ENCODE measurements at regions not wholly inside any gene's neighbourhood (a gene's known extent, or its start where the extent isn't known, plus 50 kb on each side); places are given as distances from the start of the nearest gene placed in this dataset.
"Not testable (repeated sequence)": the region's sequence is repeated elsewhere in the genome, so short reads cannot be mapped to it uniquely, and the experiment has no call there.

DNA sequence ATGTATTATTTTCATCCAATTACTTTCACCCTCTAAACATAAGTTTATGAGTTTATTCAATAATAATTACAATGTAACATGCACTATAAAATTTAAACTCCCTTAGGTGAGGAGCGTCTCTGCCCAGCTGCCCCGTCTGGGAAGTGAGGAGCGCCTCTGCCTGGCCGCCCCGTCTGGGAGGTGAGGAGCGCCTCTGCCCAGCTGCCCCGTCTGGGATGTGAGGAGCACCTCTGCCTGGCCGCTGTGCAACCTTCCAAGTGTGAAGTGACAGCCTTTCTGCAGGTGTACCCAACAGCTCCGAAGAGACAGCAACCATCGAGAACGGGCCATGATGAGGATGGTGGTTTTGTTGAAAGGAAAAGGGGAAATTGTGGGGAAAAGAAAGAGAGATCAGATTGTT lies 618.9 kb upstream of the GHITM start:
- not testable (repeated sequence) for H3K14ac ChIP-seq (ENCODE audit: low read length); DNase-seq; H3K79me1 ChIP-seq (ENCODE audit: low read length); H3K4me2 ChIP-seq (ENCODE audit: low read length); H3K18ac ChIP-seq (ENCODE audit: low read length); H3K9ac ChIP-seq (ENCODE audit: low read length); H3K4me3 ChIP-seq (ENCODE audit: low read depth, low read length); H2BK5ac ChIP-seq (ENCODE audit: low read depth, low read length, poor library complexity); H2BK12ac ChIP-seq (ENCODE audit: low read length); H3K9me3 ChIP-seq (ENCODE audit: insufficient read depth, low read depth, low read length); H3K27ac ChIP-seq (ENCODE audit: low read depth, low read length); H3K79me2 ChIP-seq (ENCODE audit: control insufficient read depth, insufficient read depth, low read length, poor library complexity); H3K23ac ChIP-seq (ENCODE audit: low read length); H4K8ac ChIP-seq (ENCODE audit: low read depth, low read length); H3K36me3 ChIP-seq (ENCODE audit: control insufficient read depth in 1 of 2, insufficient read depth in 2 of 2, low read length in 2 of 2); H4K12ac ChIP-seq (ENCODE audit: low read depth, low read length); H3K27me3 ChIP-seq (ENCODE audit: insufficient read depth, low read length); H3K4me1 ChIP-seq (ENCODE audit: control insufficient read depth in 1 of 2, insufficient read depth in 2 of 2, low read length in 2 of 2); H4K91ac ChIP-seq (ENCODE audit: low read depth, low read length); H2AFZ ChIP-seq (ENCODE audit: insufficient read depth, low read length, poor library complexity); H3K4ac ChIP-seq (ENCODE audit: low read depth, low read length); H2AK5ac ChIP-seq (ENCODE audit: low read length)
- WGBS (ENCODE audit: extremely low coverage, insufficient coverage, insufficient read length): 100% methylated on average over 1 of the region's 11 CpGs
- H2BK120ac ChIP-seq (ENCODE audit: insufficient read depth, low read length, poor library complexity): peak overlapping the region; percentile 11

DNA sequence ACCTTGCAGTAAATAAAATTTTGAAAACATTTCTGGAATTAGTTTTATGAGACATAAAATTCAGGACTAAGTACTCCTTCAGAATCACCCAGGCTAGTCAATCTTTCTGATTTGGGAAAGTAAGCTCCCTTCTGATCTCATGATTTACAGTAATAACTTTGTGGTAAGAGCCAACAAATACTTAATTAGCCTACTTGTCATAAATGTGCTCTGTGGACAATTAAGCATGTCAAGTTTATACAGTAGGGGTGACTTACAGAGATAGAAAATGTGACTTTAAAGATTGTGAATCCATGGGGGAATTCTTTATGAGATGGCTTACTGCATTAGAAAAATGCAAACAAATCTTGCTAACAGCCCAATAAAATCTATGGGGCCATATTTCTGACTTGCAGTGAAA lies 616.9 kb upstream of the GHITM start:
- Histone ChIP-seq H2BK5ac (ENCODE audit: low read depth, low read length, poor library complexity) (no peak overlapping the region), H3K4me3 (ENCODE audit: low read depth, low read length) (no peak overlapping the region), H3K18ac (ENCODE audit: low read length) (no peak overlapping the region), H3K4me1 (ENCODE audit: control insufficient read depth in 1 of 2, insufficient read depth in 2 of 2, low read length in 2 of 2) (peaks cover 5 to 6% of the 10 kb centered on the region in 2 experiments), H2BK12ac (ENCODE audit: low read length) (no peak overlapping the region), H3K23ac (ENCODE audit: low read length) (no peak overlapping the region), H2AK5ac (ENCODE audit: low read length) (no peak overlapping the region), H2AFZ (ENCODE audit: insufficient read depth, low read length, poor library complexity) (no peak overlapping the region), H3K79me1 (ENCODE audit: low read length) (peaks cover 16% of the 10 kb centered on the region), H3K14ac (ENCODE audit: low read length) (no peak overlapping the region), H3K36me3 (ENCODE audit: control insufficient read depth in 1 of 2, insufficient read depth in 2 of 2, low read length in 2 of 2) (no peaks in the 10 kb centered on the region), H3K4me2 (ENCODE audit: low read length) (no peak overlapping the region), H4K12ac (ENCODE audit: low read depth, low read length) (no peak overlapping the region), H3K79me2 (ENCODE audit: control insufficient read depth, insufficient read depth, low read length, poor library complexity) (no peaks in the 10 kb centered on the region), H3K27ac (ENCODE audit: low read depth, low read length) (peak overlapping the region; percentile 77), H3K9me3 (ENCODE audit: insufficient read depth, low read depth, low read length) (peaks cover 6% of the 10 kb centered on the region), H4K8ac (ENCODE audit: low read depth, low read length) (no peak overlapping the region), H3K4ac (ENCODE audit: low read depth, low read length) (no peak overlapping the region), H3K27me3 (ENCODE audit: insufficient read depth, low read length) (no peaks in the 10 kb centered on the region), H4K91ac (ENCODE audit: low read depth, low read length) (no peak overlapping the region), H2BK120ac (ENCODE audit: insufficient read depth, low read length, poor library complexity) (no peak overlapping the region), H3K9ac (ENCODE audit: low read length) (no peak overlapping the region)
- DNase-seq: no peak

DNA sequence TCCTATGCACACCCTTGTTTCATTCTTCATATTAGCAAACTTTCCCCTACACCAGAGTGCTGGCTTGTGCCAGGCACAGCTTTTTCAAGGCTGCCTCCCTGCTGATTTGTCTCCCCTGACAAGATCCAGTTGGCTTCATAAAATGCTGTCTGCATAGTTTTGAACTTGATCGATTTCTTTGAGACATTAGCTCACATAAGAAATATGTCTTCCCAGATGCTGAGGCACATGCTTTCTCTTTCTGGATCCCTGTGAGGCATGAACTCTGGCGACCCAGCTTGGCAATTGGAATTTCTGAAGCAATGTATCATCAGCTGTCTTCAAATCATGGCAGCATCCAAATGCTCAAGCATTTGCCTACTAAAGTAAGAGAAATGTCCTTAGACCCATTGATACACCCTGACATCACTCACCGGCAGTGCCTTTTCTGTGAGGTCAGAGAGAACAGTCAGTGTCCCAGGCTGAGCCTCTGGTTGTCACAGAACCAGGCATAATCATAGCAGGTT lies 616.4 kb upstream of the GHITM start:
- no peak overlapping the region for H2AK5ac ChIP-seq (ENCODE audit: low read length)
- peaks cover 6% of the 10 kb centered on the region for H3K9me3 ChIP-seq (ENCODE audit: insufficient read depth, low read depth, low read length)
- H3K18ac ChIP-seq (ENCODE audit: low read length): no peak overlapping the region
- no peak overlapping the region for H3K9ac ChIP-seq (ENCODE audit: low read length)
- no peak overlapping the region for H3K23ac ChIP-seq (ENCODE audit: low read length)
- H3K4ac ChIP-seq (ENCODE audit: low read depth, low read length): no peak overlapping the region
- no peak overlapping the region for H3K14ac ChIP-seq (ENCODE audit: low read length)
- H3K27ac ChIP-seq (ENCODE audit: low read depth, low read length): peak overlapping the region; percentile 77
- no peak overlapping the region for H3K4me3 ChIP-seq (ENCODE audit: low read depth, low read length)
- H3K79me1 ChIP-seq (ENCODE audit: low read length): peaks cover 16% of the 10 kb centered on the region
- DNase-seq: peak; percentile 65 to 81
- no peak overlapping the region for H2BK120ac ChIP-seq (ENCODE audit: insufficient read depth, low read length, poor library complexity)
- H2AFZ ChIP-seq (ENCODE audit: insufficient read depth, low read length, poor library complexity): no peak overlapping the region
- no peak overlapping the region for H4K12ac ChIP-seq (ENCODE audit: low read depth, low read length)
- H3K4me2 ChIP-seq (ENCODE audit: low read length): no peak overlapping the region
- no peaks in the 10 kb centered on the region for H3K27me3 ChIP-seq (ENCODE audit: insufficient read depth, low read length)
- no peak overlapping the region for H4K8ac ChIP-seq (ENCODE audit: low read depth, low read length)
- no peak overlapping the region for H4K91ac ChIP-seq (ENCODE audit: low read depth, low read length)
- peaks cover 5 to 6% of the 10 kb centered on the region in 2 experiments for H3K4me1 ChIP-seq (ENCODE audit: control insufficient read depth in 1 of 2, insufficient read depth in 2 of 2, low read length in 2 of 2)
- peak overlapping the region; percentile 50 for H2BK5ac ChIP-seq (ENCODE audit: low read depth, low read length, poor library complexity)
- H3K79me2 ChIP-seq (ENCODE audit: control insufficient read depth, insufficient read depth, low read length, poor library complexity): no peaks in the 10 kb centered on the region
- H2BK12ac ChIP-seq (ENCODE audit: low read length): no peak overlapping the region
- WGBS (ENCODE audit: extremely low coverage, insufficient coverage, insufficient read length): no CpG with 5 or more reads among the region's 3 CpGs
- H3K36me3 ChIP-seq (ENCODE audit: control insufficient read depth in 1 of 2, insufficient read depth in 2 of 2, low read length in 2 of 2): no peaks in the 10 kb centered on the region

DNA sequence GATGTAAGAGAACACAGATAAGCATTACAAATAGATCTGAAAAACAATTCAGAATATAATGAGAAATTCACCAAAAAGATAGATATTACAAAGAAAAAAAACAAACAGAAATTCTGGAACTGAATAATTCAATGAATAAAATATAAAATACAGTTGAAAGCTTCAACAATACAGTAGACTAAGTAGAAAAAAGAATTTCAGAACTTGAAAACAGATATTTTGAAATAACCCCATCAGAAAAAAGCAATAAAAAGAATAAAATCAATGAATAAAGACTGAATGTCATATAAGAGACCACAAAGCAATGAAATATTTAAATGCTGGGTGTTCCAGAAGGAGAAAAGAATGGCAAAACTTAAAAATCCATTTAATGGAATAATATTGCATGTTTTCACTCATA lies 611.4 kb upstream of the GHITM start:
- DNase-seq: no peak
- Histone ChIP-seq H4K12ac (ENCODE audit: low read depth, low read length) (no peak overlapping the region), H2AFZ (ENCODE audit: insufficient read depth, low read length, poor library complexity) (no peak overlapping the region)

More for the DNA sequence above, 611.4 kb upstream of the GHITM start:
- no peak overlapping the region for H2BK12ac ChIP-seq (ENCODE audit: low read length)
- H3K4ac ChIP-seq (ENCODE audit: low read depth, low read length): no peak overlapping the region
- peaks cover 13% of the 10 kb centered on the region for H3K79me1 ChIP-seq (ENCODE audit: low read length)
- H3K9me3 ChIP-seq (ENCODE audit: insufficient read depth, low read depth, low read length): peaks cover 6% of the 10 kb centered on the region
- no peak overlapping the region for H3K4me3 ChIP-seq (ENCODE audit: low read depth, low read length)
- no peak overlapping the region for H3K23ac ChIP-seq (ENCODE audit: low read length)
- H2BK120ac ChIP-seq (ENCODE audit: insufficient read depth, low read length, poor library complexity): no peak overlapping the region
- no peak overlapping the region for H2AK5ac ChIP-seq (ENCODE audit: low read length)
- H4K91ac ChIP-seq (ENCODE audit: low read depth, low read length): no peak overlapping the region
- no peak overlapping the region for H3K9ac ChIP-seq (ENCODE audit: low read length)
- H2BK5ac ChIP-seq (ENCODE audit: low read depth, low read length, poor library complexity): no peak overlapping the region
- no peaks in the 10 kb centered on the region for H3K27me3 ChIP-seq (ENCODE audit: insufficient read depth, low read length)
- no peak overlapping the region for H4K8ac ChIP-seq (ENCODE audit: low read depth, low read length)
- no peak overlapping the region for H3K27ac ChIP-seq (ENCODE audit: low read depth, low read length)
- no peaks in the 10 kb centered on the region for H3K36me3 ChIP-seq (ENCODE audit: control insufficient read depth in 1 of 2, insufficient read depth in 2 of 2, low read length in 2 of 2)
- no peak overlapping the region for H3K18ac ChIP-seq (ENCODE audit: low read length)
- no peaks in the 10 kb centered on the region for H3K79me2 ChIP-seq (ENCODE audit: control insufficient read depth, insufficient read depth, low read length, poor library complexity)
- H3K4me1 ChIP-seq (ENCODE audit: control insufficient read depth in 1 of 2, insufficient read depth in 2 of 2, low read length in 2 of 2): peaks cover 5 to 6% of the 10 kb centered on the region in 2 experiments
- no peak overlapping the region for H3K4me2 ChIP-seq (ENCODE audit: low read length)
- H3K14ac ChIP-seq (ENCODE audit: low read length): no peak overlapping the region
